ENCODE measurements at regions not wholly inside any gene's neighbourhood (a gene's known extent, or its start where the extent isn't known, plus 50 kb on each side); places are given as distances from the start of the nearest gene placed in this dataset.
A peak's percentile ranks its signal among the peaks of the same experiment; 100 is the strongest.

GRCh38 chr2:143916781-143917180 is 603.1 kb downstream of the ZEB2 start:
- H3K4me3 ChIP-seq (ENCODE audit: low read length): no peak overlapping the region
- TF ChIP-seq CTCF (conservative IDR thresholded peaks at IDR 0.05; ENCODE audit: low read length): no peak
- DNase-seq (ENCODE audit: low read depth): no peak

- no peak for TF ChIP-seq CTCF (conservative IDR thresholded peaks at IDR 0.05; ENCODE audit: low read length)
- H3K4me3 ChIP-seq (ENCODE audit: low read length): no peak overlapping the region
- DNase-seq (ENCODE audit: low read depth): no peak
These were observed 610.2 kb downstream of the ZEB2 start for GRCh38 chr2:143909577-143910353.

GRCh38 chr2:143908843-143909242 is 611.1 kb downstream of the ZEB2 start:
- TF ChIP-seq CTCF (conservative IDR thresholded peaks at IDR 0.05; ENCODE audit: low read length): no peak
- H3K4me3 ChIP-seq (ENCODE audit: low read length): no peak overlapping the region
- DNase-seq (ENCODE audit: low read depth): no peak

- no peak for TF ChIP-seq CTCF (conservative IDR thresholded peaks at IDR 0.05; ENCODE audit: low read length)
These were observed 612.1 kb downstream of the ZEB2 start for GRCh38 chr2:143907801-143908200.

GRCh38 chr2:143906850-143907249 is 613.1 kb downstream of the ZEB2 start:
- TF ChIP-seq CTCF (conservative IDR thresholded peaks at IDR 0.05; ENCODE audit: low read length): no peak
- H3K4me3 ChIP-seq (ENCODE audit: low read length): no peak overlapping the region
- DNase-seq (ENCODE audit: low read depth): no peak

More at GRCh38 chr2:143907801-143908200, 612.1 kb downstream of the ZEB2 start:
- DNase-seq (ENCODE audit: low read depth): no peak
- H3K4me3 ChIP-seq (ENCODE audit: low read length): no peak overlapping the region

- TF ChIP-seq CTCF (conservative IDR thresholded peaks at IDR 0.05; ENCODE audit: low read length): no peak
- H3K4me3 ChIP-seq (ENCODE audit: low read length): no peak overlapping the region
- DNase-seq (ENCODE audit: low read depth): no peak
These were observed 614.3 kb downstream of the ZEB2 start for GRCh38 chr2:143905587-143905986.

GRCh38 chr2:143903172-143903856 is 616.6 kb downstream of the ZEB2 start:
- DNase-seq (ENCODE audit: low read depth): peak; percentile 36
- TF ChIP-seq CTCF (conservative IDR thresholded peaks at IDR 0.05; ENCODE audit: low read length): no peak
- H3K4me3 ChIP-seq (ENCODE audit: low read length): no peak overlapping the region
